ENCODE measurements at regions not wholly inside any gene's neighbourhood (a gene's known extent, or its start where the extent isn't known, plus 50 kb on each side); places are given as distances from the start of the nearest gene placed in this dataset.

- TF ChIP-seq CTCF (optimal IDR thresholded peaks at IDR 0.05 in 1 of 3, IDR thresholded peaks at IDR 0.05 in 1 of 3, conservative IDR thresholded peaks at IDR 0.05 in 1 of 3; ENCODE audit: extremely low read depth in 1 of 3, insufficient read depth in 2 of 3, low read length in 3 of 3) (no peak), EZH2 (IDR thresholded peaks at IDR 0.05; ENCODE audit: low read length) (no peak)
Measured at GRCh38 chr16:6663668-6664067, 669.0 kb upstream of the RBFOX1 start.

Data from keratinocyte (primary cell).